H9 (cell line): ENCODE measurements at regions not wholly inside any gene's neighbourhood (a gene's known extent, or its start where the extent isn't known, plus 50 kb on each side); places are given as distances from the start of the nearest gene placed in this dataset.

Source experiments
- DNase-seq: peaks from one replicate; pipeline ENCODE4 v3.0.0-alpha.2; 2017
- H2AFZ ChIP-seq: one replicate; pipeline ENCODE4 v1.6.1; 2013; ENCODE audit warnings: mild to moderate bottlenecking, low read length, control low read depth, moderate library complexity
- H2AK5ac ChIP-seq: 2 replicates; pipeline ENCODE4 v1.6.1; 2013; ENCODE audit warnings: low read length, control low read depth, mixed read lengths; ENCODE audit not compliant: insufficient read length
- H2BK120ac ChIP-seq: one replicate; pipeline ENCODE4 v1.6.1; 2013; ENCODE audit warnings: low read depth, mild to moderate bottlenecking, low read length, control low read depth, inconsistent platforms; ENCODE audit not compliant: poor library complexity, severe bottlenecking
- H2BK12ac ChIP-seq: 2 replicates; pipeline ENCODE4 v1.6.1; 2013; ENCODE audit warnings: low read length, control low read depth, mixed read lengths, low read depth; ENCODE audit not compliant: insufficient read length
- H2BK15ac ChIP-seq: 2 replicates; pipeline ENCODE4 v1.6.1; 2013; ENCODE audit warnings: low read depth, low read length, control low read depth
- H2BK20ac ChIP-seq: one replicate; pipeline ENCODE4 v1.6.1; 2013; ENCODE audit warnings: low read depth, mild to moderate bottlenecking, low read length, control low read depth, inconsistent platforms; ENCODE audit not compliant: poor library complexity, severe bottlenecking
- H2BK5ac ChIP-seq: 2 replicates; pipeline ENCODE4 v1.6.1; 2013; ENCODE audit warnings: low read length, control low read depth, mixed read lengths; ENCODE audit not compliant: insufficient read length
- H3K14ac ChIP-seq: 2 replicates; pipeline ENCODE4 v1.6.1; 2013; ENCODE audit warnings: low read length, control low read depth; ENCODE audit not compliant: insufficient read depth
- H3K18ac ChIP-seq: 2 replicates; pipeline ENCODE4 v1.6.1; 2013; ENCODE audit warnings: low read depth, mild to moderate bottlenecking, mixed read lengths, low read length, control low read depth; ENCODE audit not compliant: insufficient read length
- H3K23ac ChIP-seq: 2 replicates; pipeline ENCODE4 v1.6.1; 2013; ENCODE audit warnings: low read length, control low read depth, mixed read lengths, low read depth; ENCODE audit not compliant: insufficient read length
- H3K23me2 ChIP-seq: 2 replicates; pipeline ENCODE4 v1.6.1; 2013; ENCODE audit warnings: low read depth, mild to moderate bottlenecking, mixed read lengths, low read length, control low read depth; ENCODE audit not compliant: insufficient read length, poor library complexity, severe bottlenecking
- H3K27ac ChIP-seq: 2 replicates; pipeline ENCODE4 v1.5.1; 2013; ENCODE audit warnings: low read length, control low read depth, mixed read lengths, low read depth; ENCODE audit not compliant: insufficient read length
- H3K27me3 ChIP-seq: 2 replicates; pipeline ENCODE4 v1.6.1; 2013; ENCODE audit warnings: low read length, control low read depth, inconsistent platforms; ENCODE audit not compliant: insufficient read depth
- H3K4ac ChIP-seq: 2 replicates; pipeline ENCODE4 v1.6.1; 2013; ENCODE audit warnings: low read depth, mild to moderate bottlenecking, control low read depth, inconsistent platforms, low read length, moderate library complexity
- H3K4me1 ChIP-seq: 2 replicates; pipeline ENCODE4 v1.6.1; 2013; ENCODE audit warnings: low read length, control low read depth, inconsistent platforms; ENCODE audit not compliant: insufficient read depth
- H3K4me2 ChIP-seq: 2 replicates; pipeline ENCODE4 v1.6.1; 2013; ENCODE audit warnings: low read length, control low read depth, mixed read lengths; ENCODE audit not compliant: insufficient read length, insufficient read depth
- H3K56ac ChIP-seq: 2 replicates; pipeline ENCODE4 v1.6.1; 2013; ENCODE audit warnings: low read depth, mild to moderate bottlenecking, mixed read lengths, low read length, control low read depth; ENCODE audit not compliant: insufficient read length
- H3K79me1 ChIP-seq: 2 replicates; pipeline ENCODE4 v1.6.1; 2013; ENCODE audit warnings: low read depth, mild to moderate bottlenecking, moderate library complexity, low read length, control low read depth, inconsistent platforms; ENCODE audit not compliant: insufficient read depth, poor library complexity, severe bottlenecking
- H3K79me2 ChIP-seq: 2 replicates; pipeline ENCODE4 v1.6.1; 2013; ENCODE audit warnings: low read length, control low read depth, inconsistent platforms; ENCODE audit not compliant: insufficient read depth
- H3K9ac ChIP-seq: 2 replicates; pipeline ENCODE4 v1.6.1; 2013; ENCODE audit warnings: low read length, control low read depth, mixed read lengths; ENCODE audit not compliant: insufficient read length; ENCODE audit errors: extremely low read depth
- H3K9me3 ChIP-seq: one replicate; pipeline ENCODE4 v1.6.1; 2013; ENCODE audit warnings: low read depth, low read length, inconsistent platforms; ENCODE audit not compliant: control insufficient read depth
- H3T11ph ChIP-seq: one replicate; pipeline ENCODE4 v1.6.1; 2013; ENCODE audit warnings: mild to moderate bottlenecking, low read length, control low read depth, inconsistent platforms
- H4K20me1 ChIP-seq: one replicate; pipeline ENCODE4 v1.6.1; 2013; ENCODE audit not compliant: control insufficient read depth, insufficient read length, insufficient read depth
- H4K5ac ChIP-seq: 2 replicates; pipeline ENCODE4 v1.6.1; 2013; ENCODE audit warnings: low read depth, mild to moderate bottlenecking, mixed read lengths, low read length, control low read depth; ENCODE audit not compliant: insufficient read length
- H4K8ac ChIP-seq: replicated peaks from 2 replicates; pipeline ENCODE4 v1.6.1; 2013; ENCODE audit warnings: low read length, control low read depth, mixed read lengths, low read depth; ENCODE audit not compliant: insufficient read length
- H4K91ac ChIP-seq: 2 replicates; pipeline ENCODE4 v1.6.1; 2013; ENCODE audit warnings: low read depth, mild to moderate bottlenecking, moderate library complexity, mixed read lengths, low read length, control low read depth; ENCODE audit not compliant: insufficient read length
- H3K27ac Mint-ChIP-seq, 3 experiments: 2 replicates in 2 of 3; 3 replicates in 1 of 3; pipeline ENCODE4 v1.8.0; 2020 to 2021; ENCODE audit warnings: mixed read lengths in 3 of 3, mild to moderate bottlenecking in 1 of 3, moderate library complexity in 1 of 3
- H3K27me3 Mint-ChIP-seq: 2 replicates; pipeline ENCODE4 v1.8.0; 2021; ENCODE audit warnings: low read depth, mild to moderate bottlenecking, moderate library complexity, mixed read lengths
- H3K36me3 Mint-ChIP-seq, 3 experiments: 2 replicates in 2 of 3; 3 replicates in 1 of 3; pipeline ENCODE4 v1.8.0; 2020 to 2021; ENCODE audit warnings: low read depth in 3 of 3, mixed read lengths in 3 of 3; ENCODE audit not compliant: insufficient read depth in 1 of 3
- H3K4me1 Mint-ChIP-seq, 2 experiments: 2 replicates each; pipeline ENCODE4 v1.8.0; 2020; ENCODE audit warnings: mixed read lengths in 2 of 2
- H3K4me3 Mint-ChIP-seq, 2 experiments: 2 replicates in 1 of 2; 3 replicates in 1 of 2; pipeline ENCODE4 v1.8.0; 2020 to 2021; ENCODE audit warnings: mild to moderate bottlenecking in 2 of 2, mixed read lengths in 2 of 2, moderate library complexity in 1 of 2
- H3K9me3 Mint-ChIP-seq, 2 experiments: 2 replicates in 1 of 2; 3 replicates in 1 of 2; pipeline ENCODE4 v1.8.0; 2020; ENCODE audit warnings: mild to moderate bottlenecking in 2 of 2, mixed read lengths in 2 of 2, moderate library complexity in 1 of 2
- WGBS: extraction: QIAGEN DNeasy Blood & Tissue Kit; methylation state at CpG from one replicate; pipeline ENCODE4 v1.1.7; 2013; ENCODE audit warnings: missing lambda C conversion rate, low lambda C conversion rate, mixed read lengths; ENCODE audit not compliant: insufficient read length; ENCODE audit errors: extremely low coverage; 5-methylcytosine and 5-hydroxymethylcytosine counted together
- TF ChIP-seq, protein P1 (sequence below): fragments of 200-600 bp; sonication (generic); conservative IDR thresholded peaks from 3 replicates; pipeline ENCODE4 v1.8.0; 2021; ENCODE audit warnings: antibody characterized with exemption, mild to moderate bottlenecking

DNA sequence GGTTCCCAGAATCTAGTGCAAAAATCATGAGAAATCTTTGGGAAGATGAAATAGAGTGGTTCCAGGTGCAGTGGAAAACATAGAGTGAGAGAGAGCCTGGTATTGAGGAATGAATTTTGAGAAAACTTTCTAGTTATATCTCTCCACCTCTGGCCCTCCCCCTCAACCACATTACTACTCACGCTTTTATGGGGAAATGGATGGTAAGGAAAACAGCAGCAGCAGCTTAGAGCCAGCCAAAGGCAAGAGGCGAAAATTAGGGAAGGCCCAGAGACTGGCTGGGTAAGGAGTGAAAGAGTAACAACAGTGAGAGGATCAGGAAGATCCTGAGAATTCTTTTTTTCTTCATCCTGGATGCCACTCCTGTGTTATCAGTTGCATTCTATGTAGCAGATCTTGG lies 187.9 kb upstream of the ECI2 start:
- Histone ChIP-seq H2AK5ac (no peak overlapping the region), H4K8ac (no peak overlapping the region), H4K20me1 (no peaks in the 10 kb centered on the region), H2BK120ac (no peak overlapping the region), H3K4me1 (no peaks in the 10 kb centered on the region; the same call in none of the 2 replicates), H3K79me1 (no peaks in the 10 kb centered on the region), H3K9ac (no peak overlapping the region), H3K4me2 (no peak overlapping the region), H3K27ac (no peak overlapping the region), H3K18ac (no peak overlapping the region), H3K27me3 (no peaks in the 10 kb centered on the region), H2BK15ac (no peak overlapping the region), H4K5ac (no peak overlapping the region), H3K14ac (no peak overlapping the region), H4K91ac (no peak overlapping the region), H2BK12ac (no peak overlapping the region), H3K23ac (no peak overlapping the region), H3K56ac (no peak overlapping the region), H2BK5ac (no peak overlapping the region), H3K23me2 (no peaks in the 10 kb centered on the region), H2AFZ (no peak overlapping the region), H3K4ac (no peak overlapping the region), H3K79me2 (no peaks in the 10 kb centered on the region), H3K9me3 (no peaks in the 10 kb centered on the region), H3T11ph (no peak overlapping the region), H2BK20ac (no peak overlapping the region)
- no peaks in the 10 kb centered on the region for H3K36me3 Mint-ChIP-seq
- no peaks in the 10 kb centered on the region for H3K9me3 Mint-ChIP-seq
- H3K27me3 Mint-ChIP-seq: no peaks in the 10 kb centered on the region
- no peak overlapping the region for H3K27ac Mint-ChIP-seq
- peaks cover 28 to 31% of the 10 kb centered on the region in 2 experiments for H3K4me1 Mint-ChIP-seq
- TF ChIP-seq, protein P1, sequence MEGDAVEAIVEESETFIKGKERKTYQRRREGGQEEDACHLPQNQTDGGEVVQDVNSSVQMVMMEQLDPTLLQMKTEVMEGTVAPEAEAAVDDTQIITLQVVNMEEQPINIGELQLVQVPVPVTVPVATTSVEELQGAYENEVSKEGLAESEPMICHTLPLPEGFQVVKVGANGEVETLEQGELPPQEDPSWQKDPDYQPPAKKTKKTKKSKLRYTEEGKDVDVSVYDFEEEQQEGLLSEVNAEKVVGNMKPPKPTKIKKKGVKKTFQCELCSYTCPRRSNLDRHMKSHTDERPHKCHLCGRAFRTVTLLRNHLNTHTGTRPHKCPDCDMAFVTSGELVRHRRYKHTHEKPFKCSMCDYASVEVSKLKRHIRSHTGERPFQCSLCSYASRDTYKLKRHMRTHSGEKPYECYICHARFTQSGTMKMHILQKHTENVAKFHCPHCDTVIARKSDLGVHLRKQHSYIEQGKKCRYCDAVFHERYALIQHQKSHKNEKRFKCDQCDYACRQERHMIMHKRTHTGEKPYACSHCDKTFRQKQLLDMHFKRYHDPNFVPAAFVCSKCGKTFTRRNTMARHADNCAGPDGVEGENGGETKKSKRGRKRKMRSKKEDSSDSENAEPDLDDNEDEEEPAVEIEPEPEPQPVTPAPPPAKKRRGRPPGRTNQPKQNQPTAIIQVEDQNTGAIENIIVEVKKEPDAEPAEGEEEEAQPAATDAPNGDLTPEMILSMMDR: no peak
- WGBS: no CpG with 5 or more reads among the region's 2 CpGs
- no peak for DNase-seq
- no peak overlapping the region for H3K4me3 Mint-ChIP-seq
